ENCODE measurements at regions not wholly inside any gene's neighbourhood (a gene's known extent, or its start where the extent isn't known, plus 50 kb on each side); places are given as distances from the start of the nearest gene placed in this dataset.

DNA sequence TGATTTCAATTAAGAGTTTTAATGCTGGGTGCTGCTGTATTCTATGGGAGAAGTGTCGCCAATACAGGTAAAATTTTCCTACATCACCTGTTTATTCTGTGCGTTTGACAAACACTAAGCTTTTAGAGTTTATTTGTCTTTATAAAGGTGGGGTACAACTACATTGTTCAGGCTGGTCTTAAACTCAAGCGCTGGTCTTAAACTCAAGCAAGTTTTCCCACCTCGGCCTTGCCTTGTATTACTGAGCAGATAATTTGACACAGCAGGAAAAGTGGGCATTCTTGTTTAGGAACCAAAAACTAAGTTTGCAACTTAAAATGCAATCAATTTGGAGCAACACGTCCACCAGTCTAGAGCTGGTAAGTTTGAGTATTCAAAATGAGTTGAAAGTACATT, 112.9 kb upstream of the BTN3A2 start:
- TF ChIP-seq, protein P1, sequence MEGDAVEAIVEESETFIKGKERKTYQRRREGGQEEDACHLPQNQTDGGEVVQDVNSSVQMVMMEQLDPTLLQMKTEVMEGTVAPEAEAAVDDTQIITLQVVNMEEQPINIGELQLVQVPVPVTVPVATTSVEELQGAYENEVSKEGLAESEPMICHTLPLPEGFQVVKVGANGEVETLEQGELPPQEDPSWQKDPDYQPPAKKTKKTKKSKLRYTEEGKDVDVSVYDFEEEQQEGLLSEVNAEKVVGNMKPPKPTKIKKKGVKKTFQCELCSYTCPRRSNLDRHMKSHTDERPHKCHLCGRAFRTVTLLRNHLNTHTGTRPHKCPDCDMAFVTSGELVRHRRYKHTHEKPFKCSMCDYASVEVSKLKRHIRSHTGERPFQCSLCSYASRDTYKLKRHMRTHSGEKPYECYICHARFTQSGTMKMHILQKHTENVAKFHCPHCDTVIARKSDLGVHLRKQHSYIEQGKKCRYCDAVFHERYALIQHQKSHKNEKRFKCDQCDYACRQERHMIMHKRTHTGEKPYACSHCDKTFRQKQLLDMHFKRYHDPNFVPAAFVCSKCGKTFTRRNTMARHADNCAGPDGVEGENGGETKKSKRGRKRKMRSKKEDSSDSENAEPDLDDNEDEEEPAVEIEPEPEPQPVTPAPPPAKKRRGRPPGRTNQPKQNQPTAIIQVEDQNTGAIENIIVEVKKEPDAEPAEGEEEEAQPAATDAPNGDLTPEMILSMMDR (conservative IDR thresholded peaks at IDR 0.05 in 1 of 2, IDR thresholded peaks at IDR 0.05 in 1 of 2; ENCODE audit: extremely low read depth in 1 of 2, insufficient read depth in 1 of 2, low read depth in 1 of 2, low read length in 2 of 2): no peak
- TF ChIP-seq EZH2 (IDR thresholded peaks at IDR 0.05; ENCODE audit: borderline replicate concordance, low read length): no peak
